Hypothalamus (tissue), 51 donors: ENCODE measurements at regions not wholly inside any gene's neighbourhood (a gene's known extent, or its start where the extent isn't known, plus 50 kb on each side); places are given as distances from the start of the nearest gene placed in this dataset.
"Not testable (repeated sequence)": the region's sequence is repeated elsewhere in the genome, so short reads cannot be mapped to it uniquely, and the experiment has no call there.

ENCODE experiments used
- DNase-seq, 51 donors: peaks; one replicate each; lab custom pipeline; 2025; lab: John Stamatoyannopoulos, UW

DNA sequence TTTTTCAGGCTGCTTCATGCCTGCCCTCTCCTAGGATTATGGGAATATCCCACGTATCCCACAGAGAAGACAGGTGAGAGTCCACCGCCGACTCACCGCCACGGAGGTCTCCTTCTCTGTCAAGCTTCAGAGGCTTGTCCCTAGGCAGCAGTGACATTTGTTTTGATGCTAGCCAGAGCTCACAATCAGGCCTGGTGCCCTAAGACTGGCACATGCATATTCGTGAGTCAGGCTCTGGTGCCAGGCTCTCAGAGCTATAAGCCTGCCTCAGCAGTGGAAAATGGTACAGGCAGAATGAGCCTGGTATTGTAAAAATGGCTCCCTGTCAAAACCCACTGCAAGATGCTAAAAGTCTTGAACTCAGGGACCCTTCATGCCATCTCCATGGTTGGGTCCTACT is 65.5 kb downstream of the RBMY1A1 start:
- no peak for DNase-seq

DNA sequence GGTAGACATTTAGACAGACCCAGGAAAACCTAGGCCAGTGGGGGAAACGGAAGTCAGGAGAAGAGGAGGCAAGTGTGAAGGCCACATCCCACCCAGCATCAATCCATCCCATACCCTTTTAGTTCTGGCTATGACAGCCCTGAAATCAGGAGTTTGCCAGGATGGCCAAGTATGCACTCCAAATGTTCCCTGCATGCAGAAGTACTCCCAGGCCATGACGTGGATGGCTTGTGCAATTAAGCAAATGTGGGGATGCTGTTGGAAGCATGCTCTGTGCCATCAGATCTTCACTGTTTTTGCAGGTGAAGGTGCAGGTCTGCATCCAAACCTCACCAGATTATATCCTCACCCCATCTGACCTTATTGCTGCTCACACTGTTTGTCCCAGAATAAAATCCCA is 66.8 kb downstream of the RBMY1A1 start:
- no peak for DNase-seq

DNA sequence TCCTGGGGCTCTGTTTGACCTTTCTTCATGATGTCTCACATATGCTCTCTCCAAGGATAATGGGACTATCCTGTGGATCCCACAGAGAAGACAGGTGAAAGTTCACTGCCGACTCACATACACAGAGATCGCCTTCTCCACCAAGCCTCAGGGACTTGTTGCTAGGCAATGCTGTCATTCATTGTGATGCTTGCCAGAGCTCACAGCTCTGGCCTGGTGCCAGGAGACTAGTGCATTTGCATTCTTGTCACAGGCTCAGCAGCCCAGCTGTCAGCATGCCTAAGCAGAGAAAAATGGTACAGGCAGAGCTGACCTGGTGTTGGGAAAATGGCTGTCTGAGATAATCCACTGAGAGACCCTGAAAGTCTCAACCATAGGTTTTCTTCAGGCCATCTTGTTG is 67.9 kb downstream of the RBMY1A1 start:
- peak in 31 of 51 donors; percentile 0 to 82 (median 51) for DNase-seq

DNA sequence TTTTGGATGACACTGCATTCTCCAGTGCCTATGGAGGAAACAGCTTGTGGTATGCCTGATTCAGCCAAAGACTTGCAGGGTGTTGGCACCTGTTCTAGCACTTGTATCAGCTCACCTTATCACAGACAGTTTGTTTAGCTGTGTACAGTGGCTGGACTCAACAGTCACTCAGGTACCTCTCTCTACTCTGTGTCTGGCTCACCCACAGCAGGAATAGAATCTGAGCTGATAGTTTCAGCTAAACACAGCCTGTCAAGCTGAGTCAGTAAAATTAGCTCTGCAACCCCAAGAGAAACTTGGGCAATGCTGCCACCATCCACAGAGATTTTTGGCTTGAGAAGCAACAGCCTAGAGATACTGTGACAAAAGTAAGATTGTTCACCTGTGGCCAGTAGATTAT is 101.5 kb downstream of the RBMY1A1 start:
- no peak for DNase-seq

DNA sequence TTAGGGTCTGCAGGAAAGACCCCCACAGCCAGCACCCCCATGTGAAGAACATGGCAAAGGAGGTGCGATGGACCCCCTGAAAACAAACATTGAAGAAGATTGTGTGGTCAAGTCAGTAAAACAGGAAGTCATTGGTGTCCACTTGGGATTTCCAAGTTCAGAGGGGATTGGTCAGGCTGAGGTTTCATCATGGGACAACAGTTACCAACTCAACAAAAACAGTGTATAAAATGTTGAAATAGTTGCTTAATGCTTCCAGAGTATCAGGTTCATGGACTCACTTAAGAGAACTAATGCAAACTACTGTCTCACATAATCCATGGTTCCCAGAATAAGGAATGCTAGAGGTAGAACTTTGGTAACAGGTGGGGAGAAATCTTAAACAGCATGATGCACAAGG is 115.8 kb downstream of the RBMY1A1 start:
- no peak for DNase-seq

DNA sequence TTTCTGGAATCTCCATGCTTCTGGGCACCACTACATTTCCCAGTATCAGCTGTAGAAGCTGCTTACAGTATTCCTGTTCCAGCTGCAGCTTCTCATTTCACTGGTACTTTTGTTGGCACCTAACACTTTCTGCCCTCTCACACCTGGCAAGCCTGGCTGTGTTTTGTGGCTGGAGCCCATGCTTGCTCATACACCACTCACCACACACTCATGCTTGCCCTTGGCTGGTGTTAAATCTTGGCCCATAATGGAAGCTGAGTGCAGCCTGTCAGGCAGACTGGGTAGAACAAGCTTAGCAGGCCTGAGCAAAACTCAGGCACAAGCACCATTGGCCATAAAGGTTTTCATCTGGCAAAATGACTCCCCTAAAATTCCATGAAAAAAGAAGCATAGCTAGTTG is 124.4 kb downstream of the RBMY1A1 start:
- not testable (repeated sequence) for DNase-seq

DNA sequence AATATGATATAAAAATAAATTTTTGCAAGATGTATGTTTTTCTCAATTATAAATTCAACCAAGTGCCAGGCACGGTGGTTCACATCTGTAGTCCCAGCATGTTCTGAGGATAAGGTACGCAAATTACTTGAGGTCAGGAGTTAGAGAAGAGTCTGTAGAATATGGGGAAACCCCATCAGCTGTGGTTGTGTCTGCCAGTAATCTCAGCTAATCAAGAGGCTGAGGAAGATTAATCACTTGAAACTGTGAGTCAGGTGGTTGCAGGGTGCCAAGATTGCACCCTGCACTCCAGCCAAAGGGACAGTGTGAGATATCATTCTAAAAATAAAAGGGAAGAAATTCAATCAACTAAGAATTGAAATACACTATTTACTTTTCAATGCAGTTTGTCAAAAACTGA is 144.9 kb downstream of the RBMY1A1 start:
- not testable (repeated sequence) for DNase-seq

DNA sequence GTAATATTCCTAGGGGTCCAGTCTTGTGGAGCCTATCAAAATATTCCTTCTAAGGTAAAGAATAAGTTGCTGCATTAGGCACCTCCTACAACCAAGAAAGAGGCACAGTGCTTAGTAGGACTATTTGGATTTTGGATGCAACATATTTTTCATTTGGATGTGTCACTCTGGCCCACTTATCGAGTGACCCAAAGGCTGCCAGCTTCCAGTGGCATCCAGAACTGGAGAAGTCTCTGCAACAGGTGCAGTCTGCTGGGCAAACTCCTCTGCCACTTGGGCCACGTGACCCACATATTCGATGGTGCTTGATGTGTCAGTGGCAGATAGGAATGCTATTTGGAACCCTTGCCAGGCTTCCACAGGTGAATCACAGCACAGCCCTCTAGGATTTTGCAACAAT is 151.7 kb downstream of the RBMY1A1 start:
- not testable (repeated sequence) for DNase-seq

DNA sequence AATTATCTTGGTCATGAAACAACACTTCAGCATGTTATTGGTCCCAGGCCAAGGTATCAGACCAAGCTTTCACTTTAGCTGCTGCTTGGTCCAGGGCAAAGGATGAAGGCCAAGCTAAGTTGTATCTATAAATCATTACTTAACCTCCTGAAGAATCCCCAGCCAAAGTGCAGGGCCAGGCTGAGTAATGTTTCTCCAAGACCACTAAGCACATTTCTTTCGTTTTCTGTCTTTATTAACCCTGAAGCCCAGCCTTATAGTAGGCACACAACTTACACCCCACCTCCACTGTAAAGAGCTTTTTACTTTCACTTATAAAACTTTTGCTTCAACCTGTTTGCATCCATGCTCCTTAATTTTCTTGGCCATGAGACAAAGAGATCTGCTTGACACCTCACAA is 167.3 kb downstream of the RBMY1A1 start:
- DNase-seq = not testable (repeated sequence)

DNA sequence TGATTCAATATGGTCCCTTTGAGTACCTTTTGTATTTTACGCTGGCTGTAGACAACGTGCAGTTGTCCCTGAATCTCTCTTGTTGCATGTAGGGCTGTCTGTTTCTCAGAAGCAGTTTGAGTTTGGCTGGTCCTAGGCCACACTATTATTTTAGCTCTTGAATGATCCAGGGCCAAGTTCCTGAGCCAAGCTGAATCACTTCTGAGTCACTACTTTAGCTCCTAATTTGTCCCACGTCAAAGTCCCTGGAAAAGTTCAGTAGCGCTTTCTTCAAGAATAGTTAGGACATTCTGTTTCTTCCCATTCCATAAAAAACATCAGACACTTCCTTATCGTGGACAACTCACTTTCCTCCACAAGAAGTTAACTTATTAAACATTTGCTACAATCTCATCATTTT is 168.2 kb downstream of the RBMY1A1 start:
- not testable (repeated sequence) for DNase-seq

DNA sequence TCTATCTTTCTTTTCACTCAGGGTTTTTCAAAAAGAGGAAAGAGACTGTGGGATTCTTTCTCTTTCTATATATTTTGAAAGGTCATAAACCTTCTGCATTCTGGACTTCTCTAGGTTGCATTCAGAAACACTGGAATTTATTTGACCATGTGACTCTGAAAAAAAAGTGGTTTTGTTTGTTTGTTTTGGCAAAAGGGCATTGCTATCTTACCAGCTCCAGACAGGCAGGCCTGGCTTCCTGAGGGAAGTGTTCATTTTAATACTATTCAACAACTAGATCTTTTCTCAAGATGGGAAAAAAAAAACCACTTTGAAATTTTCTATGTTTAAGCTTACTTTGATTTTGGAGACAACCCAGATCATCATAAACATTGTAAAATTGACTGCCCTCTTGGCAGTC is 170.6 kb downstream of the RBMY1A1 start:
- DNase-seq = no peak

DNA sequence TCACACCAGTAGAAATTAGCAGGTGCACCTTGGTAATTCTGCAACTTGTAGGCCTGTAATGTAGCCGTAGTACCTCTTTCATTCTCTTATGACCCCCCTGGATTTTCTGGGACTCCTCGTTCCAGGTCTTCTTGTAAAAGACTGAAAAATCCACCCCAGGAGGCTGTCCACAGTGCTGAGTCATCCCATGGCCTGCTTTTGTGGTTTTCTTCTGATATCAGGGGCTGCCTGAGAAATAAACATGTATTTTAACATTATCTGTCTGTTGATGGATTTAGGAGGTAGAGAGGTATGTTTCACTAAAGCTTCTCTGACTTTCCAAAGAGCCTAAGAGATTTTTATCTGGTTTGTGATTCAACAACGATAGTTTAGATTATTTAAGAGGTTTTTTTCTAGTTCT is 171.9 kb downstream of the RBMY1A1 start:
- DNase-seq = not testable (repeated sequence)

DNA sequence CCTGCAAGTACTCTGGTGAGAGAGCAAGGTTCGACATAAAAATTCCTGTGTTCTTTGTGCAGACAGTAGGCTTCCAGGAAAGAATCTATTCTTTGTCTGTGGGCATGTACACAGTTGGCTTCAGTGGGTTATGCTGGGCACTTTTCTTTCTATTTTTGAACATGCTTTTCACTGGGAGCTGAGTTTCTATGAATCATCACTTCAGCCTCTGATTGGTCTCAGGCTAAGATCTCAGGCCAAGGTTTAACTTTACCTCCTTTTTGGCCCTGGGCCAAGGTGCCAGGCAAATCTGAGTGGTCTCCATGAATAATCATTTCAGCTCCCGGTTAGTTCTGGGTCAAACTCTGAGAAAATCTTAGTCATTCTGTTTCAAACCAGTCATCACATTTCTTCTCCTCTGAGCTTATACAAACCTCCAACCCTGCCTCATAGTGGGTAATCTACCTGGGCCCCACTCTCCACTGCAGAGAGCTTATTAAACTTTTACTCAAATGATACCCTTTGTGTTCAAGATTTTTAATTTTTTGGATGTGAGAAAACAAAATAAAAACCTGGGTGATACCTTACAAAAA is 158.8 kb downstream of the RBMY1D start:
- DNase-seq = not testable (repeated sequence)

DNA sequence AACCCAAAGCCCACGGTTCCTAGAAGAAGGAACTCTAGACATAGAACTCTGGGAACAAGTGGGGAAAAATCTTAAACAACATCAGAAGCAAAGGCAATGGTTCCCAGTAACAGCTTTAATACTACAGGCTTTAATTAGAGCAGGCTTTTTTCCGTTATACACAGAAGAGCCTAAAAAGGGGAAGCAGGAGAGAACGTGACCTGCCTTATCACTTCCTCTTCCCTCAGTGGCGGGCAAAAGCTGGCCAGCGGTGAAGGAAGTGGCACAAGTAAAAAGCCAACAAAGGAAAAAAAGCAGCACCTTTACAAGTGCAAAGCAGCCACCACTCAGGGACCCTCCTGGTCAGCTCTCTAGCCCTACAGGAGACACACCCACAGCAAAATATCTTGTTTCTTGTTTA is 149.3 kb downstream of the RBMY1D start:
- not testable (repeated sequence) for DNase-seq

DNA sequence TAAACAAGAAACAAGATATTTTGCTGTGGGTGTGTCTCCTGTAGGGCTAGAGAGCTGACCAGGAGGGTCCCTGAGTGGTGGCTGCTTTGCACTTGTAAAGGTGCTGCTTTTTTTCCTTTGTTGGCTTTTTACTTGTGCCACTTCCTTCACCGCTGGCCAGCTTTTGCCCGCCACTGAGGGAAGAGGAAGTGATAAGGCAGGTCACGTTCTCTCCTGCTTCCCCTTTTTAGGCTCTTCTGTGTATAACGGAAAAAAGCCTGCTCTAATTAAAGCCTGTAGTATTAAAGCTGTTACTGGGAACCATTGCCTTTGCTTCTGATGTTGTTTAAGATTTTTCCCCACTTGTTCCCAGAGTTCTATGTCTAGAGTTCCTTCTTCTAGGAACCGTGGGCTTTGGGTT is 134.1 kb downstream of the RBMY1D start:
- DNase-seq = not testable (repeated sequence)

DNA sequence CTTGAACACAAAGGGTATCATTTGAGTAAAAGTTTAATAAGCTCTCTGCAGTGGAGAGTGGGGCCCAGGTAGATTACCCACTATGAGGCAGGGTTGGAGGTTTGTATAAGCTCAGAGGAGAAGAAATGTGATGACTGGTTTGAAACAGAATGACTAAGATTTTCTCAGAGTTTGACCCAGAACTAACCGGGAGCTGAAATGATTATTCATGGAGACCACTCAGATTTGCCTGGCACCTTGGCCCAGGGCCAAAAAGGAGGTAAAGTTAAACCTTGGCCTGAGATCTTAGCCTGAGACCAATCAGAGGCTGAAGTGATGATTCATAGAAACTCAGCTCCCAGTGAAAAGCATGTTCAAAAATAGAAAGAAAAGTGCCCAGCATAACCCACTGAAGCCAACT is 126.5 kb downstream of the RBMY1D start:
- not testable (repeated sequence) for DNase-seq

DNA sequence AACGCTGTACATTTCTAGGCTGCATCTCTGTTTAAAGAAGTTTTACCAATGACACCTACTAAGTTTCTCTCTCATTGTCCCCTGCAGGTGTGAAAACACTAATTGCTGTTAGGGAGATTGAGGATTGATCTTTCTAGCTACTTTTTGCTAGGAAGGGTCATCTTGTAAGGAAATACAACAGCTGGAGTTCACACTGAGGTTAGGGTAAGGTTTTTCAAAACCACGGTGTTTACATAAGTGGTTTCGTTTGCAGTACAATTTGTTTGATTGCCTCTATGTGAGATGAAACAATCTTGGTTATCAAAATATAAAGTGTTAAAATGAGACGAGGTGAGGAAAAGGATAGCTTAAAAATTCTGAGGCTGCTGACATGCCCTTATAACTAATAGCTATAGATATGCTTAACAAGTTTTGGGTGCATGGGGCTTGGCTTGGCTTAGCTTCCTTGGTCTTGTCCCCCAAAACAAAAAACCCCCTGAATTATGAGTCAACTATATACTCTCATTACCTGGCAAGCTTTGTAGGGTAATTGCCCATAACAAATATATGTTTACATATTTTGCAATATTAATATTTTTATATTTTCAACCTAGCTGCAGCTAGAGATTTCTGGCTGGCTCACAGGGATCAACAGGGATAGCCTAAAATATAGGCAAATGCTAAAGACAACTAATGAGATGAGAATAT is 112.0 kb downstream of the RBMY1D start:
- not testable (repeated sequence) for DNase-seq

DNA sequence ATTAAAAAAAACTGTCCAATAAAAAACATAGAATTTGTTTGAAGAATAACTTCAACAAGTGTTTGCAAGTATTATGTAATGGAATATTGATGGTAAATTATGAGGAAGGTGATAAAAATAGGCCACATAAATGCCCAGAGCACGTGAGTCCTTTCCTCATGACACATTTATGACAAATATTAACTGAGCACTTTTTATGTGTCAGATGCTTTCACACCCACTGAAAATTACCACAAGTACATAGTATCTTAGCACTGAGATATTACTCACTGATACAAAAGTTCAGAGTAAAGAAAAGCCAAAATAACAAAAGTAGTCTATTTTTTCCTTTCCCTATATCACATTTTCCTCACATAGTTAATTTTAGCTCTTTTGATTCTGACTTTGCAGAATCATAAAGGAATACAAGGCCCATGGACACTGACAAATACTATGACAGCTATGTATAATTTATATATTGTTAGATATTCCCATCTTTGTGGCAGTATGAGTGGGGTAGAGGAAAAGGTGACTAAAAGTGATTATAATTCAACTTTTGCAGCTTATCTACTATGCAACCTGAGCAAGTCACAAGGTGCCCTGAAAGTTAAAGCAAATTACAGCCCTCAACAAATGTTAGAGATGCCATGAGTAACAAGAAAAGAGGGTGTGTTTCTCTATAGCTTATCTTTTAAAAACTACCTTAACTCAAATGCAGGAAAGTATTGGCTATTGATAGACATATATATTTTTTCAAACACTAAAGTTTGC is 80.7 kb downstream of the RBMY1D start:
- no peak for DNase-seq

DNA sequence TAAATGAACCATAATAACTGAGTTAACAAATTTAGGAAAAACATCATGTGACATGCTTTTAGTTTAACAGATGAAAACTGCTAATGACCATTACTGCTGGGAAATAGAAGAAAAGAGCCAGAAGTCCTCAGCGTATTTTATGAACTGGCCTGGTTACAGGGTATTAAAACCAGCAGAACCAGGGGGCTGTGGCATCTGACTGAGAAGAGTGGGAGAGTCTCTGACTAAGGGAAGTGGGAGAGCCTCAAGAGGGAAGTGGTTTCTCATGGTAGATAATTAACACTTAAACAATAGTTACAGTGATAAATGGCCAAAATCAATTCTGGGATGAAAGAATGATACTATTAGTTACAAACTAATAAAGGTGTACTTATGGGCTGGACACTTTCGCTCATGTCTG is 79.8 kb downstream of the RBMY1D start:
- no peak for DNase-seq

DNA sequence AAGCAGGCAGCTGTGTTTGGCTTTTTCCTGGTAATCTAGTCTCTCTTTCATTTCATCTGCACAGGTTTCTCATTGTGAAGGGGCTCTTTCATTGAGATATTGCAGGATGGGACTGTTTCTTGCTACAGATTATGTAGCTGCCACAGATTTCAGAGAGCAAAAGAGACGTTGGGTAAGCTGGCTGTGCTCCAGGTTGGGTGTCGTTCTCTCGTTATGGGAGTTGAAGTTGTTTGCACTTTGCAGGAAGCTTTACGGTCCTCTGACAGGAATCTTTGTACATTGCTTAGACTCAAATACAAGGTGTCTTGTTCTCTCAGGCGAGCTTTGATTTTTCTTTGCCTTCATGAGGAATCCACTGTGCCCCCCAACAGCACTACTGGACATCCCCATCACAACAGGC is 72.4 kb downstream of the RBMY1D start:
- no peak for DNase-seq

DNA sequence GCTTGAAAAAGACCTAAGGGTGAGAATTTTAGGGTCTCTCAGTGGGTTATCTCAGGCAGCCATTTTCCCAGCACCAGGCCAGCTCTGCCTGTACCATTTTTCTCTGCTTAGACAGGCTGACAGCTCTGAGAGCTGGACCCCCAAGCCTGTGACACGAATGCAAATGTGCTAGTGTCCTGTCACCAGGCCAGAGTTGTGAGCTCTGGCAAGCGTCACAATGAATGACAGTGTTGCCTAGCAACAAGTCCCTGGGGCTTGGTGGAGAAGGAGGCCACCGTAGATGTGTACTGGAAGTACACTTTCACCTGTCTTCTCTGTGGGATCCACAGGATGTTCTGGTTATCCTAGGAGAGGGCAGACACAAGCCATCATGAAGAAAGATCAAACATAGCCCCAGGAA is 66.7 kb downstream of the RBMY1D start:
- DNase-seq = peak in 1 of 51 donors; percentile 0
